COLO829 (cell line): ENCODE measurements at regions not wholly inside any gene's neighbourhood (a gene's known extent, or its start where the extent isn't known, plus 50 kb on each side); places are given as distances from the start of the nearest gene placed in this dataset.
"Not testable (repeated sequence)": the region's sequence is repeated elsewhere in the genome, so short reads cannot be mapped to it uniquely, and the experiment has no call there.

ENCODE experiments used
- DNase-seq: peaks from one replicate; pipeline ENCODE4 v3.0.0; 2012; ENCODE audit warnings: low spot score

GRCh38 chr5:144659634-144660227 lies 489.1 kb downstream of the KCTD16 start:
- DNase-seq, result no peak

GRCh38 chr5:144644317-144644716 lies 473.6 kb downstream of the KCTD16 start:
- no peak for DNase-seq

GRCh38 chr5:144638787-144639186 lies 468.1 kb downstream of the KCTD16 start:
- DNase-seq, result no peak

GRCh38 chr5:144634138-144634537 lies 463.5 kb downstream of the KCTD16 start:
- no peak for DNase-seq

- no peak for DNase-seq
Observed at GRCh38 chr5:144598451-144599068, 427.9 kb downstream of the KCTD16 start.

GRCh38 chr5:144596517-144596916 lies 425.8 kb downstream of the KCTD16 start:
- DNase-seq, result no peak

GRCh38 chr5:144594919-144595318 lies 424.2 kb downstream of the KCTD16 start:
- DNase-seq, result no peak

- DNase-seq, result not testable (repeated sequence)
Observed at GRCh38 chr5:144594234-144594633, 423.6 kb downstream of the KCTD16 start.

- DNase-seq, result no peak
Observed at GRCh38 chr5:144585681-144586080, 415.0 kb downstream of the KCTD16 start.

GRCh38 chr5:144583541-144584449 lies 413.1 kb downstream of the KCTD16 start:
- DNase-seq, result no peak

- no peak for DNase-seq
Observed at GRCh38 chr5:144582066-144582465, 411.4 kb downstream of the KCTD16 start.

- DNase-seq, result no peak
Observed at GRCh38 chr5:144581044-144581443, 410.4 kb downstream of the KCTD16 start.

- DNase-seq, result no peak
Observed at GRCh38 chr5:144577676-144578075, 407.0 kb downstream of the KCTD16 start.

GRCh38 chr5:144575736-144576135 lies 405.1 kb downstream of the KCTD16 start:
- no peak for DNase-seq

GRCh38 chr5:144567421-144567780 lies 396.7 kb downstream of the KCTD16 start:
- DNase-seq, result no peak

- DNase-seq, result no peak
Observed at GRCh38 chr5:144566747-144567420, 396.2 kb downstream of the KCTD16 start.

GRCh38 chr5:144549580-144549979 lies 378.9 kb downstream of the KCTD16 start:
- DNase-seq, result no peak

- DNase-seq, result no peak
Observed at GRCh38 chr5:144548936-144549335, 378.3 kb downstream of the KCTD16 start.

GRCh38 chr5:144547098-144547499 lies 376.4 kb downstream of the KCTD16 start:
- no peak for DNase-seq

- no peak for DNase-seq
Observed at GRCh38 chr5:144538845-144539244, 368.2 kb downstream of the KCTD16 start.
